GM19324 (cell line): ENCODE measurements at regions not wholly inside any gene's neighbourhood (a gene's known extent, or its start where the extent isn't known, plus 50 kb on each side); places are given as distances from the start of the nearest gene placed in this dataset.

Experiments used
- ATAC-seq: cut with Tn5 transposase; IDR thresholded peaks from one replicate; pipeline ENCODE4 v1.9.1; 2021; ENCODE audit warnings: mild to moderate bottlenecking, moderate library complexity; ENCODE audit not compliant: unreplicated experiment, low FRiP score

DNA sequence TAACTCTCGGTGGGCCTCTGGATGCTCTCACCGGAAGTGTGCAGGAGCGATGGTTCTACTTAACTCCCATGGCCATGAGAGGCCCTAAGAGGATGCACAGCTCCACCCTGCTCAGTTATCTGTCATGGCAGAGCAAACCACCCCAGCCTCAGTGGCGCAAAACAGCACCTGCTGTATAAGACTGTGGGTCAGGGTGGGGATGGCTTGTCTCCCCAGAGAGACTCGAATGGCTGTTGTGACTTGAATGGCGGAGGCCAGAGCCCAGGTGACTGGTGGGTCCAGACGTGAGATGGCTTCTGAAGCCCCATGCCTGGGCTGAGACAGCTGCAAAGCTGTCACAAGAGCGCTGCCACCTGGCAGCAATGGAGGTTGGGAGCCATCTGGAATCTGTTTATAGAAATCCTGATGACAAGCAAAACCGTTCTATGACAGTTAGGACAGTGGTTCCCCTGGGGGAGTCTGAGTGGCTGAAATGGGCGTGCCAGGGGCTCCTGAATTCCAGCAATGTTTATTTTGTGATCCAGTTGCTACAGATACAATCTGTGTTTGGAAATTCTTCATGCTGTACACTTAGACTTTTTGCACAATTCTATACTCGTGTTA lies 490.5 kb downstream of the TCERG1L start:
- no peak for ATAC-seq

DNA sequence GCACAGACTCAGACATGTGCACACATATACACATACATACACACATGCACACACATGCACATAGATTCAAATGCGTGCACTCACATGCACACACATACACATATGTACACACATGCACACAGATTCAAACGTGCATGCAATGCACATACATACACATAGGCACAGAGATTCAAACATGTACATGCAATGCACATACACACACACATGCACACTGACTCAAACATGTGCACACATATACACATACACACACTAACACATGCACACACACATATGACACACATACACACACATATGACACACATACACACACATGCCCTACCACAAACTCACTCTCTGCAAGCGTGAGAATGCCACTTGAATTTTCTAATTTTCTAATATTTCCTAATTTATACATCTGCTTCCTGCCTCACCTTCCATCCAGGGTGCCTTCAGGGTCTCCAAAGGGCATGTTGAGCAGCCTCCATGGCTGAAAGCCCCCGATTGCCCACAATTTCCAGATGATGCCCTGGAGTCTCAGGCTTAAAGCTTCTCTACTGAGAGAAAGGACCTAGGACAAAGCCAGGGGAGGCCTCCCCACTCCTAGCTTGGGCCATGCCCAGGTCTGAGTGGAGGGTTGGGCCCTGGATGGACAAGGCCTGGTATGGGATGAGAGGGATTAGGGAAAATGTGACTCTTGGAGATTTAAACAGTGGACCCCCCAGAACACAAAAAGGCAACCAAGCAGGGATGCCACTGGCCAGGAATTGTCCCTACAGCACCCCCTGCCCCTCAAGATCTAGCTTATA lies 487.1 kb downstream of the TCERG1L start:
- ATAC-seq: no peak

DNA sequence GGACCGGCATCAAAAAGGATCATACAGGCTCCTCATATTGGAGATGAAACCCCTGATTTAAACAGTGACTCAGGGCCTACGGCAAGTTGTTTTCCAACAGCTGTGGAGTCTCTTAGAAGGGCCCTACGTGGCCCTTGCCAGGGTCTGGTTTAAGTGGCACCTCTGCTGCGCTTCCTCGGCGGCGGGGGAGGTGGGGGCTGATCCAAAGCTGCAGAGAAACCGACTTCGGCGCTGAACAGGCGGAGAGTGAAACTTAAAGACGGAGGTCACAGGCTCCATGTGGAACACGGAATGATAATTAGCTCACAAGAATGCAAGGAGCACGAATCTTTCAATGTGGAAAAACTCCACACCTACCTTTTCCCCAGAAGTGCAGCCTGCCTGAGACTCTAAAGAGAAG lies 477.9 kb downstream of the TCERG1L start:
- ATAC-seq: no peak

DNA sequence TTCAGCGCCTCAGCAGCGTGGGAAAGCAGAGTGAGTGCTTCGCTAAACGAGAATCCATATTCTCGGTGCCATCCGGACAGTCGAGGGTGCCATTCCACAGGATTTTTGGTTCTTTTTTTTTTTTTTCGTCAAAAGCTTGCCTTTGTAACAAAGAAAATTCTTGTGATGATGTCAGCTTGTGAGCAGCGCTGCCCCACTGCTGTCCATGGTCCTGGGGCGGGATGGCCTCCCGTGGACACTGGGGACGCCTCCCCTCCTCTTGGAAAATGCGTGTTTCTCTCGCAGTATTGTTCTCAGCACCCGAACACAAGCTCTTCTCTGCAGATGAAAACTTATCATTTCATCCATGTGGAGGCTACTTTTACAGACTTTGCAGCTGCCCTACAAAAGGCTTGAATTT lies 477.4 kb downstream of the TCERG1L start:
- ATAC-seq: no peak

DNA sequence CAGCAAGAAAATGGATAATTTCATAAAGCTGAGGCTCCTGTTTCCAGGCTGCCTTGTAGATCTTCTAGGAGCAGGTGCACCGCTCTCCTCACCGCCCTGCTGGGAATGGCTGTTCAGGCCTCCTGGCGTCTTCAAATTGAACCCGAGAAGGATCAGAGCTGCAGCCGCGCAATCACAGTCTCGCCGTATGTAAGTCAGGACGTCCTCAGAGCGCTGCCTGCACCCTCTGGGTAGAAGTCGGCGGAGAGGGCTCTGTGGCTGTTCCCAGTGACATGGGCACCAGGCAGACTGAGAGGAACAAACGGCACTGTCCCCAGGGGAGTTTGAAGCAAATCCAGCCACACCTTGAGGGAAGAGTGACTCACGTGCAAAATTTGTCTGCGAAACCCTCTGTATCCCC lies 476.9 kb downstream of the TCERG1L start:
- ATAC-seq: no peak

DNA sequence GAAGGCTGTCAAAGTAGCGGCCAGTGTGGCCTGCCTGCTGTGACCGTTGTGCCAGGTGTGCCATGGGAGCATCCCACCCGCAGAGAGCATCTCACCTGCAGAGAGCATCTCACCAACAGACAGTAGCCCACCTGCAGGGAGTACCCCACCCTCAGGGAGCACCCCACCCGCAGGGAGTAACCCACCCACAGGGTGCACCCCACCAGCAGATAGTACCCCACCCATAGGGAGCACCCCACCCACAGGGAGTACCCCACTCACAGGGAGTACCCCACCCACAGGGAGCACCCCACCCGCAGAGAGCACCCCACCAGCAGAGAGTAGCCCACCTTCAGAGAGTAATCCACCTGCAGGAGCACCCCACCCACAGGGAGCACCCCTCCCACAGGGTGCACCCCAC lies 476.5 kb downstream of the TCERG1L start:
- no peak for ATAC-seq

DNA sequence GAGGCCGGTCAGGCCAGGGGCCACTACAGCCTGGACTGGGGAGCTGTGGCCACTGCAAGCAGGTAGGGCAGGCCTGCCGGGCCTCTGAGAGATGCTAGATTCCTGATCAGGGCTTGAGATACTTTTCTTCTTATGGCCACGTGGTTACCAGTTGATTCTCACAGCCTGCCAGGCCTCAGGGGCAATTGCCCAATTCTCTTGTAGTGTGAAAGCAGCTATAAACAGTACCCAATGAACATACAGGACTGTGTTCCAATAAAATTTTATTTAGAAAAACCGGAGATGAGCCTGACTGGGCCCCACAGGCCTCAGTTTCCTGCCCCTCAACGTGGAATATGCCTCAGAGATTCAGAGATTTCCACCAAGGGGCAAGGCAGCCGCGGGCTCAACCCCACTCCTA lies 475.2 kb downstream of the TCERG1L start:
- no peak for ATAC-seq

DNA sequence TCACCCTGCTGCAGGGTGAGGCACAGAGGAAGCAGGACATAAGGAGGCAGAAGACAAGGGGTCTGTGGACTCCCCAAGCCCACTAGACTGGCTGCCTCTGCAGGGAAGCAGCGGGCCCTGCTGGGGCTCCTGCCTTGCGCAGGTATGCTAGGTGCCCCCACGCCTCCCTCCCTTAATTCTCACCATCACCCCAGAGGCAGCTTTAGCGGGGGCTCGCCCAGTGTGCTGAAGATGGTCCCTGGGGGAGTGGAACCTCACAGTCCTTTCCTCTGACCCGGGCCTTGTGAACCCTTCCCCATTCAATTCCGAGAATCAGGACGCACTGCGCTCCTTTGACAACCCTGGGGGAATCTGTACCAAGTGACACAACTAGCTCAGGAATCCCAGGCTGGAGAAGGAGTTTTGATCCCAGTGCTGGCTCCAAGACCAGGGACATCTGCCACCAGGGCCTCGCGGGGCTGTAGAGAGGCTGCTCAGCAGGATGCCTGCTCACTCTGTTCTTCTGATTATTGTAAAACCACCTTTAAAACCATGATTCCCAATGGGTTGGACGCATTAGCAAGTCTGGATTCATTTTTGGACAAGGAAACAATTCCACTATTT lies 468.4 kb downstream of the TCERG1L start:
- ATAC-seq: no peak

DNA sequence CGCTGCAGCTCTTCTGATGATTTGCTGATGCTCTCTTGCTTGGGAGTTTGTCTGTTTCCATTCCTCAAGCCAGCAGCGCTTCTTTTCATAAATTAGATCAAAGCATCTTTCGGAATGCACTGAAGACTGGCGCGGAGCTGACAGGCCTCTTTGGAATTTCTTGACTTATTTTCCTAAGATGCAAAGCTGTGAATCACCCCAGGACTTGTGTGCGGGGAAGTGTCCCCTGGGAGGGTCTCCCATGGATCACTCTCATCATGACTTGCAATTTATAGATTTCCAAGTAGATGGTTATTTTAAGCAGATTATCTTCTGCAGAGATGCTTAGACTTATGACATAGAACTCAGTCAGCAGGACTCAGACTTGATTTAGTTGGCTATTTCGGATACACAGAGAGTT lies 467.2 kb downstream of the TCERG1L start:
- no peak for ATAC-seq

DNA sequence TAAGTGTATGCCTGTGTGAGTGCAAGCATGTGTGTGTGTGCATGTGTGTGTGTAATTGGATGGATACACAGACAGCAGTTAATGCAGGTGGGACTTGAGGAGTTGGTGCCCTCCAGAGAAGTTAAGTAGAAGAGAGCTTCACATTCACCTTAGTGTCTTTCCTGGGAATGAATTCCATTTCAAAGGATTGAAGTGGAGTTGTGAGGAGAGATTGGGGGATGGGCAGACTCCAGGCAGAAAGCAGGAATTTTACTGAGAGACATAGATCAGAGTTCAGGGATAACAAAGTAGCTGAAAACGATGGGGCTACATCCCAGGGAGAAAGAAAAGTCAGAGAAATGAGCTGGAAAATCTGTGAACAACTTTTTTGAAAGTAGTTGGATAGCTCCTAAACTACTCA lies 464.4 kb downstream of the TCERG1L start:
- no peak for ATAC-seq

DNA sequence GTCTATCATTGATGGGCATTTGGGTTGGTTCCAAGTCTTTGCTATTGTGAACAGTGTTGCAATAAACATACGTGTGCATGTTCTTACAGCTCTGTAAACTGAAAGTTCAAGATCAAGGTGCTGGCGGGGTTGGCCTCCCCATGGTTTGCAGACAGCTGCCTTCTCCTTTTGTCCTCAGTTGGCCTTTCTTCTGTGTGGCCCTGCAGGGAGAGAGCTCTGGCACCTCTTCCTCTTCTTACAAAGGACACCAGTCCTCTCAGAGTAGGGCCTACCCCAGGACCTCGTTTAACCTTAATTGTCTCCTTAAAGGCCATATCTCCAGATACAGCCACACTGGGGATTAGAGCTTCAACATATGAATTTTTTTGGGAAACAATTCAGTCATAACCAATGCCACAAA lies 462.7 kb downstream of the TCERG1L start:
- no peak for ATAC-seq

DNA sequence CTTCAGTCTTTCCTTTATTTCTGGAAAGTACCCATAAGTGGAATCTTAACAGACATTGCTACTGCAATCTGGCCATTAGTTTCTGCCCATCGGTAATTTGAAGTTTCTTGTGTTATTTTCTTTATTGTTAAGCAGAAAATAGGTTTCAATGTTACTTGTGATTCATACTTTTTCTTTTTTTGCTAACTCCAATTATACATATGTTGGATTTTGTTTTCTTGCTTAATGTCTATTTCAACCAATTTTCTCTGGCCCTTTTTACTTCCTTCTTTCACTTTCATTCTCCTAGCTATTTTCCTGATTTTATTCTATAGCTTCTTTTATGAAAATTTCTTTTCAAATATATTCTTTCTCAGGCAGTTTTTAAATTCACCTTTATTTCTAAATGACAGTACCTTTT lies 457.4 kb downstream of the TCERG1L start:
- ATAC-seq: no peak

DNA sequence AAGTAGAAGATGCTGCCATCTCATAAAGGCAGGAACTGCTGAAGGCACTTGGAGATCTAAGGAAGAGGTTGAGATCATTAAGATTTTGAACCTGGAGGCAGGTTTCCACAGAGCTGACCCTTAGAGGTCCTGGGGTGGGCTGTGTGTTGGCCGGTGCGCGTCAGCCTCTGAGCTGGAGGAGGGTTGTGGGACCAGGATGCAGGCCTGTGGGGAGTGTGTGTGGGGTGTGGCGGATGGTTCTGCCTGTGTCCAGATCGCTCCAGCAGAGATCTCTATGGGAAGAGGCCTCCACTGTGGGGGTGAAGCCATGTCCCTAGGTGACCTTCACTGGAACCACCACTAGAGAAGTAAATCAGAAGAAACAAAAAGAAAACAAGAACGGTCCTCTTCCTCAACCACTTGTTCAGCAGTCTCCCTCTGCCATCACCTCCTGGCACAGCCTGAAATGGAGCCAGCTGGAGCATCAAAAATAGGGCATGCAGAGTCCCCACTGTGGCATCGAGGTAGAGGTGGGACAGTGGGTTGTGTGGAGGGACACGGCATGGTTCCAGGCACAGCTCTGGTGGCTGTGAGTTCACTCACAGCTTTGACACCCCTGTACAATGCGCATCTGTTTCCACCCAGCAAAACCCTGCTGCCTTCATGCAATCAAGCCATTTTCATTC lies 453.8 kb downstream of the TCERG1L start:
- ATAC-seq: no peak

DNA sequence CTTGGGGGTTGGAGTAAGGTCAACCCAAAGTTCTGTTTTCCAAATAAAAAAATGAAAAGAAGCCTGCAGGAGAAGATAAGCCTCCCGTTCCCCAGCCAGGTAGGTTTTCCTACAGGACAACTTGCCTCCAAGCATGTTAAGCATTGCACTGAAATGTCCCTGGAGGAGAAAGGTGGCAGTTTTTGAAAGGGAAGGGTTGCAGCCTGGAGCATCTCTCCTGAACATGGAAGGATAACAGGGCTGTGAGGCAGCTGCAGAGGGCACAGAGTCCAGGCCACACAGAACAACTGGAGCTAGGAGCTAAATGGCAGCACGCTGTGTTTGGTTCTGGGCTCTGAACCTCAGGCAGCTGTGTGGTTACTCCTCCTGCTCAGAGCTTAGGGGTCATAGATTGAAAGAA lies 452.9 kb downstream of the TCERG1L start:
- no peak for ATAC-seq

DNA sequence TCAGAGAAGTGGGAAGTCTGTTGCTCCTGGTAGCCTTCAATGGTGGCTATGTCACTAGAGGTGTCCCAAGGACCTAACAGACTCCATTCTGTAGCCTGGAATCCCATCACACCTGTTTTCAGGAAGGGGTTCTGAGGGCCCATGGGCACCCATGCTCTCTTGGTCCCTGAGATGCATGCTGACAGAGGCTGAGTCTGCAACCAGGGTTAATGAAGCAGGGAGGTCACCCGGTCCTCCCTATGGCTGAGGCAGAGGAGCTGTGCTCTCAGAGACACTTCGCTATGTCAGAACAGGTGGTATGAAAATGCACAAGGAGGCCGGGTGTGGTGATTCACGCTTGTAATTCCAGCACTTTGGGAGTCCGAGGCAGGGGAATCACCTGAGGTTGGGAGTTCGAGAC lies 452.1 kb downstream of the TCERG1L start:
- ATAC-seq: no peak

DNA sequence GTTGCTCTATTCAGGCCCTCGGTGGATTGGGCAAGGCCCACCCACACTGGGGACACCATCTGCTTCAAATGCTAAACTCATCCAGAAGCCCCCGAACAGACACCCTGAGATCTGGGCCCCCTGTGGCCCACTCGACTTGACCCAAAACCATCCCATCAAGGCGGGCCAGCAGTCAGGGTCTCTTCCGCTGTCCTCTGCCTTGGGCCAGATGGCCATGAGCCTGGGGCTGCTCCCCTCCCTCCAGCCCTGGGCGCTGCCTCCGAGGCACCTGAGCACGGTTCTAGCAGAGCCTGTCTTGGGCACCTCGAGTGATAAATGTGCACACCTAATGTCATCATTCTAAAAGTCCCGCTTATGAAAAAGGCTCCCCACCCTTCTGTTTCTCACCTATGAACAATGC lies 449.4 kb downstream of the TCERG1L start:
- no peak for ATAC-seq

DNA sequence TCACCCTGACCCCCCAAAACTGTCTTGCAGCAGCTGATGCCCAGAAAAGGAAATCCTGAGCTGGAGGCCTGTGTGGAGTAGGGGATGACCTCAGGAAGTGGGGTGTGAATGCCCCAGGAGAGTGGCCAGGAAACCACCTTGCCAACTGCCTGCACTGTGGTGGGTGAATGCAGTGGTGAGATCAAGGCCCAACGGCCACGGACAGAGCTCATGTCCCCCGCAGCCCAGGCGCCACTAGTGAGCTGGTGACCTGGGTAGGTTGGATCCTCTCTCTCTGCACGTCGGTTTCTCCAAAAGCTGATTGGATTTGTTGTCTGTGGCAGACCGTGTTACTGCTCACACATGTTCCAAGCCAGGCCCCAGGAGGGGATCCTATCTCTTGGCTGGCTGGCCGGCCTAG lies 448.9 kb downstream of the TCERG1L start:
- no peak for ATAC-seq

DNA sequence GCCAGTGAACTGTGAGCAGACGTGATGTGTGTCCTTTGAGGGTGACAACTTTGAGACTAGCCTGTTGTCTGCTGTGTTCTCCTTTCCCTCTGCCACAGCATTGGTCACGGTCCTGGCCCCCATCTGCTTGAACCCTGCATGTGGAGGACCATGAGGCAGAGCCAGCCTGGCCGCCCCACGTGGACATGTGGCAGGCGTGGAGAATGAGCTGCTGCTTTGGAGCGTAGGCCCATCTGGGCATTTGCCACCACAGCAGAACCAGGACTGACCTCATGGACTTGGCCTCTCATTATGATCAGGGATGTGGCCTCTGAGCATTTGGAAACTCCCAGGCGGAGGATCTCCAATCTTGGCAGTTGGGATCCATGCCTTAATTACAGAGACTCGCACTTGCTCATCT lies 448.5 kb downstream of the TCERG1L start:
- no peak for ATAC-seq

DNA sequence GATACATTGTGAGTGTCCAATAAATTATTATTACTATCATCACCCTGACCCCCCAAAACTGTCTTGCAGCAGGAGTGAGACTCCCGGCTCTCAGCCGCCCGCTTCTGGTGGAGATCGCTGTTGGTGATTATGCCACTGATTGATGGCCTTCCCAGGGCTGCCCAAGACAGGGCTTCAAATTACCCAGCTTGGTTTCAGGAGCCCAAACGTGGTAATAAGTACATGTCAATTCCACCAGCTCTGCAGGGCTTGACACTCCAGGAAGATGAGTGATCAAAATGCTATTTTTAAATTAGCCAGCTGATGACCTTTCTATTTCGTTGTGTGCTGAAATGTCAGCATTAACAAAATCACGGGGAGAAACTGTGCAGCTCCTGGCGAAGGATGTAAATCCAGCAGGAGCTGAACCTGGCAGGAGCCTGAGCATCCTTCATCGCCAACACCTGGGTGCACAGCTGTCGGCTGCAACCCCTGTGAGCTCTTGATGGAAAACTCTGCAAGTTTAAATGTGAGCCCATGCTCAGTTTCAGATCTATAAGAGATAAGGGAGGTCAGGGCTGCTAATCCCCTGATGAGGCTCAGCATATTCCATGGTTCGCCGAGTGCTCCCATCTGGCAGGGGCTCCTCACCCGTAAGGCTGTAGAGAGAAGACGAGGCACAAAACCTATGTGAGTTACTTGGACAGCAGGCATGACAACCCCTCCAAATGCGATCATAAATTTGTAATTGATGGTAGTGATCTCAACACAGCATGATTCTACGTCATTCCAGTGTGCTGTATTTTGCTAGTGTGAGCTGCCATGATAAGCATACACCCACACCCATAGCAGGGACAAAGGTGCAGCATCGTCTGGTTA lies 446.3 kb downstream of the TCERG1L start:
- no peak for ATAC-seq

DNA sequence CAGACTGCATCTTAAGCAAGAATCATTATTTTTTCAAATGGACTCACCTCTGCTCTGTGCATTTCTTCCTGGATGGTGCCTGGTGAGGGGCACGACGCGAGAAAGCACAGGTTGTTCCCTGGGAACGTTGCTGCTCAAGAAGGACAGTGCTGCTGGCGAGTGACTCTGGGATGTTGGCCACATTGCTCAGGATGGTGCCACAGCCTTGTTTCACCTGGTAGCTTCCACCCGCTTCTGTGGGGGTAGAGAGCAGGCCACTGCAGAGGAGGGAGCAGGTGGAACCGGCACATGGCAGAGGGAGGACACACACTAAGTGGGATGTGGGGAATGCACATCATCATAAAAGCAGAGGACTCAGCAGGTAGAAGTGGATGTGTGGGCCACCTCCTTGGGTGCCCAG lies 444.7 kb downstream of the TCERG1L start:
- no peak for ATAC-seq
